AG09319 (cell line): ENCODE measurements at regions not wholly inside any gene's neighbourhood (a gene's known extent, or its start where the extent isn't known, plus 50 kb on each side); places are given as distances from the start of the nearest gene placed in this dataset.
A peak's percentile ranks its signal among the peaks of the same experiment; 100 is the strongest.
"Not testable (repeated sequence)": the region's sequence is repeated elsewhere in the genome, so short reads cannot be mapped to it uniquely, and the experiment has no call there.

Experiments
- DNase-seq: peaks from one replicate; pipeline ENCODE4 v3.0.0-alpha.2; 2010; ENCODE audit warnings: low read depth; ENCODE audit errors: extremely low read depth
- CTCF ChIP-seq: IDR thresholded peaks from 2 replicates; pipeline ENCODE4 v1.5.1; 2011; ENCODE audit warnings: low read depth, mild to moderate bottlenecking, inconsistent platforms, low read length, moderate library complexity

- no peak for TF ChIP-seq CTCF
- DNase-seq: no peak
Observed at GRCh38 chr1:89436856-89437255, 73.0 kb downstream of the GBP6 start.

- not testable (repeated sequence) for DNase-seq
Observed at GRCh38 chr1:89438301-89438700, 74.4 kb downstream of the GBP6 start.

GRCh38 chr1:89440911-89441310, 77.1 kb downstream of the GBP6 start:
- no peak for DNase-seq
- TF ChIP-seq CTCF: no peak

GRCh38 chr1:89444791-89445190, 79.8 kb upstream of the LRRC8B start:
- TF ChIP-seq CTCF: no peak
- no peak for DNase-seq

- no peak for TF ChIP-seq CTCF
- no peak for DNase-seq
Observed at GRCh38 chr1:89451011-89451410, 73.6 kb upstream of the LRRC8B start.

GRCh38 chr1:89453123-89453972, 71.3 kb upstream of the LRRC8B start:
- no peak for DNase-seq
- no peak for TF ChIP-seq CTCF

GRCh38 chr1:89454845-89455521, 69.6 kb upstream of the LRRC8B start:
- peak; percentile 64 for TF ChIP-seq CTCF
- DNase-seq: peak; percentile 12
